DMS79 treated with DMSO at 0.1 percent for 48 hours (cell line): ENCODE measurements at regions not wholly inside any gene's neighbourhood (a gene's known extent, or its start where the extent isn't known, plus 50 kb on each side); places are given as distances from the start of the nearest gene placed in this dataset.
"Not testable (repeated sequence)": the region's sequence is repeated elsewhere in the genome, so short reads cannot be mapped to it uniquely, and the experiment has no call there.

Experiments used
- DNase-seq: peaks from one replicate; lab custom pipeline; 2025; lab: John Stamatoyannopoulos, UW

- no peak for DNase-seq
Observed at GRCh38 chr2:163949693-163950092, 213.9 kb upstream of the FIGN start.

- no peak for DNase-seq
Observed at GRCh38 chr2:163944347-163944737, 208.5 kb upstream of the FIGN start.

GRCh38 chr2:163943403-163944346 is 207.9 kb upstream of the FIGN start:
- no peak for DNase-seq

- no peak for DNase-seq
Observed at GRCh38 chr2:163934131-163934530, 198.3 kb upstream of the FIGN start.

- no peak for DNase-seq
Observed at GRCh38 chr2:163919717-163920116, 183.9 kb upstream of the FIGN start.

GRCh38 chr2:163914486-163914885 is 178.7 kb upstream of the FIGN start:
- DNase-seq, result not testable (repeated sequence)

- DNase-seq, result not testable (repeated sequence)
Observed at GRCh38 chr2:163913532-163913944, 177.7 kb upstream of the FIGN start.

GRCh38 chr2:163909411-163910080 is 173.7 kb upstream of the FIGN start:
- DNase-seq, result no peak

GRCh38 chr2:163906410-163906809 is 170.6 kb upstream of the FIGN start:
- DNase-seq, result no peak

- no peak for DNase-seq
Observed at GRCh38 chr2:163897799-163898198, 162.0 kb upstream of the FIGN start.

GRCh38 chr2:163893444-163893843 is 157.6 kb upstream of the FIGN start:
- not testable (repeated sequence) for DNase-seq

- DNase-seq, result no peak
Observed at GRCh38 chr2:163888591-163888990, 152.8 kb upstream of the FIGN start.

GRCh38 chr2:163887182-163887581 is 151.4 kb upstream of the FIGN start:
- DNase-seq, result no peak

GRCh38 chr2:163884416-163884815 is 148.6 kb upstream of the FIGN start:
- DNase-seq, result no peak

GRCh38 chr2:163878718-163879117 is 142.9 kb upstream of the FIGN start:
- no peak for DNase-seq

GRCh38 chr2:163877316-163877715 is 141.5 kb upstream of the FIGN start:
- no peak for DNase-seq

GRCh38 chr2:163863073-163863472 is 127.3 kb upstream of the FIGN start:
- no peak for DNase-seq

- no peak for DNase-seq
Observed at GRCh38 chr2:163859951-163860350, 124.1 kb upstream of the FIGN start.

- DNase-seq, result no peak
Observed at GRCh38 chr2:163856941-163857340, 121.1 kb upstream of the FIGN start.

- DNase-seq, result no peak
Observed at GRCh38 chr2:163852616-163853015, 116.8 kb upstream of the FIGN start.

- DNase-seq, result no peak
Observed at GRCh38 chr2:163849756-163850435, 114.1 kb upstream of the FIGN start.

GRCh38 chr2:163838890-163839289 is 103.1 kb upstream of the FIGN start:
- DNase-seq, result no peak

GRCh38 chr2:163836167-163836566 is 100.4 kb upstream of the FIGN start:
- DNase-seq, result no peak
